ENCODE measurements at regions not wholly inside any gene's neighbourhood (a gene's known extent, or its start where the extent isn't known, plus 50 kb on each side); places are given as distances from the start of the nearest gene placed in this dataset.

DNA sequence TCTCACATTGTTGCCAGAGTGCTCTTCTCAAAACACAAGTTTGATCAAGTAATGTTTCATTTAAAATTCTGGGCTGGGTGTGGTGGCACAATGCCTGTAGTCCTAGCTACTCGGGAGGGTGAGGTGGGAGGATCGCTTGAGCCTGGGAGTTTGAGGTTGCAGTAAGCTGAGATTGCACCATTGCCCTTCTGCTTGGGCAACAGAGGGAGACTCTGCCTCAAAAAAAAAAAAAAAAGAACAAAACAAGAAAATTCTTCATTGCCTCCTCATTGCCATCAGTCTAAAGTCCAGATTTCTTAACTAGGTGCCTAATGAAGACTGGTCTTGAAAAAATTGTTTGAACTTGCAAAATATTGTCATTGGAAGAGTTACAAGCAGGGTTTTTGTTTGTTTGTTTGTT lies 120.1 kb downstream of the MFAP3L start:
- TF ChIP-seq, protein P1, sequence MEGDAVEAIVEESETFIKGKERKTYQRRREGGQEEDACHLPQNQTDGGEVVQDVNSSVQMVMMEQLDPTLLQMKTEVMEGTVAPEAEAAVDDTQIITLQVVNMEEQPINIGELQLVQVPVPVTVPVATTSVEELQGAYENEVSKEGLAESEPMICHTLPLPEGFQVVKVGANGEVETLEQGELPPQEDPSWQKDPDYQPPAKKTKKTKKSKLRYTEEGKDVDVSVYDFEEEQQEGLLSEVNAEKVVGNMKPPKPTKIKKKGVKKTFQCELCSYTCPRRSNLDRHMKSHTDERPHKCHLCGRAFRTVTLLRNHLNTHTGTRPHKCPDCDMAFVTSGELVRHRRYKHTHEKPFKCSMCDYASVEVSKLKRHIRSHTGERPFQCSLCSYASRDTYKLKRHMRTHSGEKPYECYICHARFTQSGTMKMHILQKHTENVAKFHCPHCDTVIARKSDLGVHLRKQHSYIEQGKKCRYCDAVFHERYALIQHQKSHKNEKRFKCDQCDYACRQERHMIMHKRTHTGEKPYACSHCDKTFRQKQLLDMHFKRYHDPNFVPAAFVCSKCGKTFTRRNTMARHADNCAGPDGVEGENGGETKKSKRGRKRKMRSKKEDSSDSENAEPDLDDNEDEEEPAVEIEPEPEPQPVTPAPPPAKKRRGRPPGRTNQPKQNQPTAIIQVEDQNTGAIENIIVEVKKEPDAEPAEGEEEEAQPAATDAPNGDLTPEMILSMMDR (IDR thresholded peaks at IDR 0.05; ENCODE audit: control extremely low read depth in 1 of 3, insufficient read depth in 1 of 3, low read depth in 1 of 3, low read length in 3 of 3) = no peak
- TF ChIP-seq CEBPB (IDR thresholded peaks at IDR 0.05; ENCODE audit: low read depth, low read length) (no peak), ATF3 (IDR thresholded peaks at IDR 0.05; ENCODE audit: insufficient read depth, low read depth, low read length) (no peak), GABPA (IDR thresholded peaks at IDR 0.05; ENCODE audit: borderline replicate concordance, insufficient read depth, low read length) (no peak), SP1 (IDR thresholded peaks at IDR 0.05; ENCODE audit: low read depth, low read length) (no peak)

All from H1 (cell line).